CD14-positive monocyte (primary cell): ENCODE measurements at regions not wholly inside any gene's neighbourhood (a gene's known extent, or its start where the extent isn't known, plus 50 kb on each side); places are given as distances from the start of the nearest gene placed in this dataset.

Experiments
- DNase-seq, 3 donors: peaks; one replicate each; pipeline ENCODE4 v3.0.0-alpha.2; 2011 to 2022
- H2AFZ ChIP-seq: 2 replicates; pipeline ENCODE4 v1.6.0; 2012; ENCODE audit warnings: mild to moderate bottlenecking, low read depth, low read length, inconsistent platforms; ENCODE audit not compliant: insufficient read depth, poor library complexity, severe bottlenecking
- H3K27ac ChIP-seq, 2 donors: 1 replicate in 1 of 2; 2 replicates in 1 of 2; pipeline ENCODE4 v1.5.1; 2012 to 2013; ENCODE audit warnings: low read length in 2 of 2, control low read depth in 1 of 2, inconsistent platforms in 1 of 2, low read depth in 1 of 2, mild to moderate bottlenecking in 1 of 2
- H3K27me3 ChIP-seq, 2 donors: one replicate each; pipeline versions ENCODE4 v1.6.0 to v1.6.1; 2011 to 2013; ENCODE audit warnings: low read length in 2 of 2; ENCODE audit not compliant: control insufficient read depth in 2 of 2, insufficient read depth in 2 of 2
- H3K36me3 ChIP-seq, 2 donors: replicated peaks in 1 of 2; 1 replicate in 1 of 2; 2 replicates in 1 of 2; pipeline versions ENCODE4 v1.5.1 to v1.6.1; 2012 to 2013; ENCODE audit warnings: low read length in 2 of 2, control low read depth in 1 of 2, inconsistent platforms in 1 of 2, mild to moderate bottlenecking in 1 of 2; ENCODE audit not compliant: insufficient read depth in 2 of 2, control insufficient read depth in 1 of 2
- H3K4me1 ChIP-seq, 2 donors: 1 replicate in 1 of 2; 2 replicates in 1 of 2; pipeline versions ENCODE4 v1.5.1 to v1.6.1; 2012 to 2013; ENCODE audit warnings: low read length in 2 of 2, control low read depth in 1 of 2, inconsistent platforms in 1 of 2, mild to moderate bottlenecking in 1 of 2, moderate library complexity in 1 of 2; ENCODE audit not compliant: insufficient read depth in 2 of 2, control insufficient read depth in 1 of 2
- H3K4me2 ChIP-seq: replicated peaks from 2 replicates; pipeline ENCODE3; 2012; ENCODE audit warnings: low read length, moderate library complexity, mild to moderate bottlenecking; ENCODE audit not compliant: poor library complexity, severe bottlenecking; ENCODE audit errors: extremely low read depth
- H3K4me3 ChIP-seq, 3 experiments: fragments of 200-600 bp in 1 of 3; sonication (generic) in 1 of 3; replicated peaks in 1 of 3; 1 replicate in 2 of 3; 2 replicates in 1 of 3; pipeline ENCODE4 v1.5.1; 2011 to 2013; ENCODE audit warnings: low read length in 3 of 3, mild to moderate bottlenecking in 3 of 3, control low read depth in 2 of 3, low read depth in 2 of 3, inconsistent platforms in 1 of 3, moderate library complexity in 1 of 3
- H3K79me2 ChIP-seq: 2 replicates; pipeline ENCODE4 v1.6.0; 2012; ENCODE audit warnings: mild to moderate bottlenecking, control low read depth, inconsistent platforms, low read length, moderate library complexity; ENCODE audit not compliant: insufficient read depth
- H3K9ac ChIP-seq: 2 replicates; pipeline ENCODE4 v1.6.0; 2017; ENCODE audit warnings: low read length, mild to moderate bottlenecking; ENCODE audit not compliant: insufficient read depth, poor library complexity, severe bottlenecking
- H3K9me3 ChIP-seq, 2 donors: replicated peaks in 1 of 2; 1 replicate in 1 of 2; 2 replicates in 1 of 2; pipeline versions ENCODE4 v1.5.1 to v1.6.1; 2012 to 2013; ENCODE audit warnings: low read length in 2 of 2, control low read depth in 1 of 2; ENCODE audit not compliant: control insufficient read depth in 1 of 2, insufficient read depth in 1 of 2
- H4K20me1 ChIP-seq: 2 replicates; pipeline ENCODE4 v1.6.0; 2012; ENCODE audit warnings: mild to moderate bottlenecking, low read length, control low read depth, moderate library complexity; ENCODE audit not compliant: insufficient read depth
- H3K27ac Mint-ChIP-seq, 7 donors: one replicate each; pipeline ENCODE4 v1.8.0; 2020; ENCODE audit warnings: mild to moderate bottlenecking in 7 of 7, mixed read lengths in 7 of 7, moderate library complexity in 6 of 7, inconsistent platforms in 2 of 7
- H3K27me3 Mint-ChIP-seq, 3 donors: one replicate each; pipeline ENCODE4 v1.8.0; 2021 to 2022; ENCODE audit warnings: low read depth in 3 of 3, mild to moderate bottlenecking in 3 of 3, mixed read lengths in 3 of 3, moderate library complexity in 3 of 3, inconsistent platforms in 1 of 3
- H3K36me3 Mint-ChIP-seq, 2 donors: one replicate each; pipeline ENCODE4 v1.8.0; 2020; ENCODE audit warnings: mixed read lengths in 2 of 2, inconsistent platforms in 1 of 2, mild to moderate bottlenecking in 1 of 2
- H3K4me1 Mint-ChIP-seq: one replicate; pipeline ENCODE4 v1.8.0; 2020; ENCODE audit warnings: mild to moderate bottlenecking, mixed read lengths
- H3K4me3 Mint-ChIP-seq, 2 donors: one replicate each; pipeline ENCODE4 v1.8.0; 2020; ENCODE audit warnings: mild to moderate bottlenecking in 2 of 2, mixed read lengths in 2 of 2, moderate library complexity in 1 of 2
- H3K9me3 Mint-ChIP-seq, 7 donors: one replicate each; pipeline ENCODE4 v1.8.0; 2020 to 2022; ENCODE audit warnings: mixed read lengths in 7 of 7, mild to moderate bottlenecking in 6 of 7, moderate library complexity in 6 of 7, inconsistent platforms in 2 of 7
- WGBS: methylation state at CpG from one replicate; pipeline ENCODE4 v1.1.5; 2013; ENCODE audit warnings: missing lambda C conversion rate; ENCODE audit not compliant: insufficient coverage; 5-methylcytosine and 5-hydroxymethylcytosine counted together
- intact Hi-C, 2 donors: fragments of 100-400 bp; cut with micrococcal nuclease; formaldehyde crosslinking; loops; one replicate each; pipeline versions ENCODE4 v1.15.0 to v1.15.1; 2023
- TF ChIP-seq, protein P1 (sequence below): fragments of 200-600 bp; IDR thresholded peaks from one replicate; pipeline ENCODE4 v1.8.0; 2022; ENCODE audit warnings: antibody characterized with exemption, mild to moderate bottlenecking

DNA sequence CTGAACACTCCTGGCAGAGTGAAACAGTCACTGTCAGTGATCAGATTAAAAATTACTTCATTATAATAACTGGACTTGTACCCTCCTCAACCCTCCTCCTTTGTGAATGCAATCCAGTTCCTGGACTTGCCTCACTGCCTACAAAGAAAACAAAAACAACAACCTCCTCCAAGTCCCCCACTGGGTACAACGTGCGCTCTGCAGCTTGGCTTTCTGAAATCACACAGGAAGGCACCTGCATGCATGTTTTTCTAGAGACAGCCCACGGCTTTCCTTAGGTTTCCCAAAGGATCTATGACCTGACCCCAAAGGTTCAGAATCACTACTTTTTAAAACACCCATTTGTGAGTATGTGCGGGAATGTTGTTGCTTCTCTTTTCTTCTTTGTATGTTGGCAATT, 61.4 kb upstream of the TUBA3E start:
- Histone ChIP-seq H3K79me2 (no peaks in the 10 kb centered on the region), H3K27ac (no peak overlapping the region), H3K27me3 (peaks cover 0 to 4% of the 10 kb centered on the region in 2 donors), H4K20me1 (no peaks in the 10 kb centered on the region), H3K4me1 (no peaks in the 10 kb centered on the region), H3K9me3 (no peaks in the 10 kb centered on the region), H2AFZ (no peak overlapping the region), H3K4me2 (no peak overlapping the region), H3K9ac (no peak overlapping the region), H3K4me3 (no peak overlapping the region), H3K36me3 (no peaks in the 10 kb centered on the region)
- Mint-ChIP-seq H3K4me1 (no peaks in the 10 kb centered on the region), H3K9me3 (no peaks in the 10 kb centered on the region), H3K36me3 (no peaks in the 10 kb centered on the region), H3K4me3 (no peak overlapping the region), H3K27ac (no peak overlapping the region), H3K27me3 (peaks cover 10 to 14% (median 13%) of the 10 kb centered on the region in 3 donors)
- TF ChIP-seq, protein P1, sequence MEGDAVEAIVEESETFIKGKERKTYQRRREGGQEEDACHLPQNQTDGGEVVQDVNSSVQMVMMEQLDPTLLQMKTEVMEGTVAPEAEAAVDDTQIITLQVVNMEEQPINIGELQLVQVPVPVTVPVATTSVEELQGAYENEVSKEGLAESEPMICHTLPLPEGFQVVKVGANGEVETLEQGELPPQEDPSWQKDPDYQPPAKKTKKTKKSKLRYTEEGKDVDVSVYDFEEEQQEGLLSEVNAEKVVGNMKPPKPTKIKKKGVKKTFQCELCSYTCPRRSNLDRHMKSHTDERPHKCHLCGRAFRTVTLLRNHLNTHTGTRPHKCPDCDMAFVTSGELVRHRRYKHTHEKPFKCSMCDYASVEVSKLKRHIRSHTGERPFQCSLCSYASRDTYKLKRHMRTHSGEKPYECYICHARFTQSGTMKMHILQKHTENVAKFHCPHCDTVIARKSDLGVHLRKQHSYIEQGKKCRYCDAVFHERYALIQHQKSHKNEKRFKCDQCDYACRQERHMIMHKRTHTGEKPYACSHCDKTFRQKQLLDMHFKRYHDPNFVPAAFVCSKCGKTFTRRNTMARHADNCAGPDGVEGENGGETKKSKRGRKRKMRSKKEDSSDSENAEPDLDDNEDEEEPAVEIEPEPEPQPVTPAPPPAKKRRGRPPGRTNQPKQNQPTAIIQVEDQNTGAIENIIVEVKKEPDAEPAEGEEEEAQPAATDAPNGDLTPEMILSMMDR = no peak
- WGBS = 38% methylated on average over 2 of the region's 4 CpGs
- intact Hi-C loops = no loop called here
- DNase-seq = no peak

DNA sequence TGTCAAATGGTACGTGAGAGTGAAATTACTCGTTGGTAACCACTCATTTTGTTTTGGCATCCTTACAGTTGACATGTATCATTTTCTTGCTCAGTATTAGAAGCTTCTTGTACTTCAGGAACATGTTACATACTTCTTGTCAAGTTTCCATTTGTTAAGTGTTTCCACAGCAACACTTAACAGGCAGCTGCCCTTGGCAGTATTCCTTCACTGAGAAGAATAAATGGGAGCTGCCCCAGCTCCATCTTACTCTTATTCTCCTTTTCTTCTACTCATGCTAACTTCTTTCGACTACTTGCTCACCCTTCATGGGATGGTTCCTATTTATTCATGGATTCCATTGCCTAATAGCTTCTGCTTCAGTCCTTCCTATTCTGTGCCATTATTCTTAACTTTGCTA, 60.1 kb upstream of the TUBA3E start:
- no peak for DNase-seq
- intact Hi-C loops = no loop called here
- Histone ChIP-seq H3K4me2 (no peak overlapping the region), H4K20me1 (no peaks in the 10 kb centered on the region), H3K27ac (no peak overlapping the region), H3K4me1 (no peaks in the 10 kb centered on the region), H2AFZ (no peak overlapping the region), H3K79me2 (no peaks in the 10 kb centered on the region), H3K36me3 (no peaks in the 10 kb centered on the region), H3K27me3 (peaks cover 0 to 4% of the 10 kb centered on the region in 2 donors), H3K9ac (no peak overlapping the region), H3K9me3 (no peaks in the 10 kb centered on the region), H3K4me3 (no peak overlapping the region)
- H3K9me3 Mint-ChIP-seq = no peaks in the 10 kb centered on the region
- H3K4me3 Mint-ChIP-seq = no peak overlapping the region
- no peaks in the 10 kb centered on the region for H3K36me3 Mint-ChIP-seq
- H3K4me1 Mint-ChIP-seq = no peaks in the 10 kb centered on the region
- WGBS = 89% methylated on average over 3 of the region's 3 CpGs
- H3K27me3 Mint-ChIP-seq = peaks cover 15 to 20% (median 17%) of the 10 kb centered on the region in 3 donors
- TF ChIP-seq, protein P1 = no peak
- H3K27ac Mint-ChIP-seq = no peak overlapping the region
